HFFc6 (cell line): ENCODE measurements at regions not wholly inside any gene's neighbourhood (a gene's known extent, or its start where the extent isn't known, plus 50 kb on each side); places are given as distances from the start of the nearest gene placed in this dataset.

Experiments
- DNase-seq: peaks from one replicate; pipeline ENCODE4 v3.0.0-alpha.2; 2018
- H3K27ac Mint-ChIP-seq: 2 replicates; pipeline ENCODE4 v1.8.0; 2020; ENCODE audit warnings: mild to moderate bottlenecking, mixed read lengths
- H3K27me3 Mint-ChIP-seq: 2 replicates; pipeline ENCODE4 v1.8.0; 2021; ENCODE audit warnings: mild to moderate bottlenecking, moderate library complexity, mixed read lengths; ENCODE audit not compliant: insufficient read depth
- H3K36me3 Mint-ChIP-seq: 2 replicates; pipeline ENCODE4 v1.8.0; 2021; ENCODE audit warnings: low read depth, mixed read lengths
- H3K4me1 Mint-ChIP-seq: 2 replicates; pipeline ENCODE4 v1.8.0; 2020; ENCODE audit warnings: low read depth, mixed read lengths
- H3K4me3 Mint-ChIP-seq: 2 replicates; pipeline ENCODE4 v1.8.0; 2020; ENCODE audit warnings: mild to moderate bottlenecking, moderate library complexity, mixed read lengths
- H3K9me3 Mint-ChIP-seq: 2 replicates; pipeline ENCODE4 v1.8.0; 2020; ENCODE audit warnings: mild to moderate bottlenecking, mixed read lengths
- TF ChIP-seq, protein P1 (sequence below): fragments of 200-600 bp; sonication (generic); IDR thresholded peaks from 2 replicates; pipeline ENCODE4 v1.5.0; 2021; ENCODE audit warnings: antibody characterized with exemption, mild to moderate bottlenecking

DNA sequence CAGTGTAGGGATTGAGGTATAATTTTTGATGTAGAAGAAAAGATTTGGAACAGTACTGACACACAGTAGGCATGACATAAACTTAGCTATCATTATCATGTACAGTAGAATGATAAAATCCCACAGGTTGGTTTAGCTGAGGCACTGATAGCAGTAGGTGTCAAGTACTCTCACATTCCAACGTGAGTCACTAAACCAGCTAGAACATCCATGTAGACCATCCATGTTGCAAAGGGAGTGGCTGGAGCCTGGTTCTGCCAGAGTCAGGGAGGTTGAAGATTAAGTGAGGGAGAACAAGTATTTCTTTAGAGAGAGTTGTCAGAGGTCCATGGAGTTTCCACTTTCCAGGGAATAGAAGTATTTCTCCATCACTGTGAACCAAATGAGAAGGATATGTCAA lies 157.2 kb upstream of the TMEM108 start:
- Mint-ChIP-seq H3K27ac (no peak overlapping the region), H3K9me3 (peaks cover 21% of the 10 kb centered on the region), H3K36me3 (0 out of 2 replicates have a peak, but pooled peaks cover 8% of the 10 kb centered on the region), H3K27me3 (peaks cover 1% of the 10 kb centered on the region; the same call in 1 of the 2 replicates), H3K4me3 (no peak overlapping the region), H3K4me1 (no peaks in the 10 kb centered on the region)
- DNase-seq, result no peak
- TF ChIP-seq, protein P1, sequence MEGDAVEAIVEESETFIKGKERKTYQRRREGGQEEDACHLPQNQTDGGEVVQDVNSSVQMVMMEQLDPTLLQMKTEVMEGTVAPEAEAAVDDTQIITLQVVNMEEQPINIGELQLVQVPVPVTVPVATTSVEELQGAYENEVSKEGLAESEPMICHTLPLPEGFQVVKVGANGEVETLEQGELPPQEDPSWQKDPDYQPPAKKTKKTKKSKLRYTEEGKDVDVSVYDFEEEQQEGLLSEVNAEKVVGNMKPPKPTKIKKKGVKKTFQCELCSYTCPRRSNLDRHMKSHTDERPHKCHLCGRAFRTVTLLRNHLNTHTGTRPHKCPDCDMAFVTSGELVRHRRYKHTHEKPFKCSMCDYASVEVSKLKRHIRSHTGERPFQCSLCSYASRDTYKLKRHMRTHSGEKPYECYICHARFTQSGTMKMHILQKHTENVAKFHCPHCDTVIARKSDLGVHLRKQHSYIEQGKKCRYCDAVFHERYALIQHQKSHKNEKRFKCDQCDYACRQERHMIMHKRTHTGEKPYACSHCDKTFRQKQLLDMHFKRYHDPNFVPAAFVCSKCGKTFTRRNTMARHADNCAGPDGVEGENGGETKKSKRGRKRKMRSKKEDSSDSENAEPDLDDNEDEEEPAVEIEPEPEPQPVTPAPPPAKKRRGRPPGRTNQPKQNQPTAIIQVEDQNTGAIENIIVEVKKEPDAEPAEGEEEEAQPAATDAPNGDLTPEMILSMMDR, result no peak

DNA sequence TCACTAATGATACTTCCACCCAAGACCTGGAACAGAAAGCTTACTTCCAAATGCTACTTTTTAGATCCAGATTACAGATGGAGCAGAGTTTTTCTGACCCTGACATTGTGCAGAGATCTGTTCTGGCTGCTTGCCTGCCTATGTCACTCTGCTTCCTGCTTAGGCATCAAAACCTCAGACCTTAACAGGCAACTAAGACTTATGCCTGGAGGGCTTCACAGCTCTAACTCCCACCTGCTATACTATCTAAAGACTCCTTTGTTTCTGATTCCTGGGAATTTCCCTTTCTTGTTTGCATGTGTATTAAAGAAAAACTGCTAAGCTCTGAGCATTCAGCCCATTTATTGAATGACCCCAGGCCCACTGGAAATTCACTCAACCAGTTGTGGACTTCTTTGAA lies 157.4 kb upstream of the NPHP3 start:
- H3K27me3 Mint-ChIP-seq, result peaks cover 1% of the 10 kb centered on the region; the same call in 1 of the 2 replicates
- 0 out of 2 replicates have a peak, but pooled peaks cover 8% of the 10 kb centered on the region for H3K36me3 Mint-ChIP-seq
- no peak overlapping the region for H3K27ac Mint-ChIP-seq
- TF ChIP-seq, protein P1, result no peak
- no peaks in the 10 kb centered on the region for H3K4me1 Mint-ChIP-seq
- DNase-seq, result no peak
- peaks cover 22% of the 10 kb centered on the region for H3K9me3 Mint-ChIP-seq
- no peak overlapping the region for H3K4me3 Mint-ChIP-seq

DNA sequence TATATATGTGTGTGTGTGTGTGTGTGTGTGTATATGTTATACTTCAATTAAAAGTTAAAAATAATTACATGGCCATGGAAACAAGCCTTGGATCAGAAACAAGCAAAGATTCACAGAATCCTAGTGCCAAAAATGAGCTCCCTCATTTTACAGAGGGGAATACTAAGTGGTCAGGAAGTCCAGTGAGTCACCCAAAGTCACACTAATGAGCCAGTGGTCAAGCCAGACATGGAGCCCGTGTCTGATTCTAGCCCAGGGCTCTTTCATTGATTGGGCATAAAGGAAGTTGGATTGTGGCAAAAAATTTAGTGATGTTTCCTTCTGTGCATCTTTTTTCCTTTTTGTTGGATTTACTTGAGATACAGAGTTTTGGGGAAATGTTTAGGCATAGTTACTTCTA lies 152.5 kb upstream of the NPHP3 start:
- H3K4me3 Mint-ChIP-seq, result no peak overlapping the region
- no peaks in the 10 kb centered on the region for H3K27me3 Mint-ChIP-seq
- DNase-seq, result no peak

DNA sequence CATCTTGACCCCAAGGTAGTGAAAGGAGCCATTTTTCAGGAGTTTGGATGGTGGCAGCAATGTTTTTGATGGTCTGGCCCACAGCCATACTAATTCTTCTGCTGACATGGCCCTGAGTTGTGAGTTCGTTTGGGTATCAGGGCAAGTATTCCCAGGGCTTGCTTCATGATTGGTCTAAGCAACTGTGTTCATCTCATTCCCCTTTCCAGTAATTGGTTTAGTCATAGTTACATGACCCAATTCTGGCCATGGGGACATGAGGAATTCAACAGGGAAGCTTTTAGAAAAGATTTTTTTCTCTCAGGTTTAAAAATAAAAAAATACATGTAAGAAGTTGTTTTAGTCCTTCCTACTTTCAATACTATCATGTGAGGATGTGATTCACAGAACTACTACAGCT lies 150.5 kb upstream of the NPHP3 start:
- Mint-ChIP-seq H3K36me3 (no peaks in the 10 kb centered on the region), H3K27ac (no peak overlapping the region), H3K4me3 (no peak overlapping the region), H3K27me3 (no peaks in the 10 kb centered on the region), H3K9me3 (peaks cover 28% of the 10 kb centered on the region), H3K4me1 (no peaks in the 10 kb centered on the region)
- DNase-seq, result no peak
- TF ChIP-seq, protein P1, result no peak

More for the DNA sequence above, 152.5 kb upstream of the NPHP3 start:
- TF ChIP-seq, protein P1, result no peak
- Mint-ChIP-seq H3K27ac (no peak overlapping the region), H3K9me3 (peaks cover 20% of the 10 kb centered on the region), H3K4me1 (no peaks in the 10 kb centered on the region), H3K36me3 (no peaks in the 10 kb centered on the region)

DNA sequence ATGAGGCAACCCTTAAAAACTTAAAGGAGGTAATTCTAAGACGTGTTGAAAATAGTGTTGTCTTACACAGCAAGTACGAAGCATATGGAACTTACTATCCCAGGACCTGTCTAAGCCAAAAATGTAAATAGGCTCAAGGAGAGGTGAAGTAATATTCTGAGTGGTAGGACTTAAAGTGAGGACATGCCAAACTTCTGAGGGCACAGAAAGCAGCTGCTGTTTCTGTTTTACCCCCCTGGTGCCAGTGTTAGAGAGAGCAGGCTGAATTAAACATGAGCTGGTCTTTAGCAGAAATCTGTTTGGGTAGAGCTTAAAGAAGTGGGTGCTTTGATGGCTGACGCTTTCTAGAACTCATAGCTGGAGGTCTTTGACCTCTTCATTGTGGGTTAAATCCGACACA lies 149.7 kb upstream of the NPHP3 start:
- no peak for DNase-seq
- Mint-ChIP-seq H3K27me3 (no peaks in the 10 kb centered on the region), H3K4me3 (no peak overlapping the region), H3K9me3 (peaks cover 31% of the 10 kb centered on the region), H3K4me1 (no peaks in the 10 kb centered on the region), H3K27ac (no peak overlapping the region), H3K36me3 (no peaks in the 10 kb centered on the region)
- TF ChIP-seq, protein P1, result no peak

DNA sequence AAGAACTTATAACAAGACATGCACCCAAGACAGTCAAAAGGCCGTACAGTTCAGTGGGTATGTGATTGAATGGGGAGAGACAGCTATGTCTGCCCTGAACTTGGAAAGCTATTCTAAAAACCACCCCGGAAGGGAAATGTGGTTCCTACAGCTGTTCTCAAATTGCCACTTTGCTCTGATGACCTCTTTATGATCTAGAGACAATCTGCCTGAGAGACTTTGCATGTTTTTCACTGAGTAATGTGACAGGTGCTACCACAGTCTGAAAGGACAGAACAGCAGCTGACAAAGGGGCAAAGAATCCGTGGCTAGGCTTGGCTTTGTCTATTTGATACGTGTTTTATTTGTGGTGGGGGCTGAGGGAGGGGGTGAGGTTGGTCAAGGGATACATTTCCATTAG lies 148.3 kb upstream of the NPHP3 start:
- no peaks in the 10 kb centered on the region for H3K27me3 Mint-ChIP-seq
- H3K36me3 Mint-ChIP-seq, result no peaks in the 10 kb centered on the region
- no peak overlapping the region for H3K4me3 Mint-ChIP-seq
- peaks cover 29% of the 10 kb centered on the region for H3K9me3 Mint-ChIP-seq
- H3K27ac Mint-ChIP-seq, result no peak overlapping the region
- DNase-seq, result no peak
- no peaks in the 10 kb centered on the region for H3K4me1 Mint-ChIP-seq
- TF ChIP-seq, protein P1, result no peak
